HG03095 (cell line): ENCODE measurements at regions not wholly inside any gene's neighbourhood (a gene's known extent, or its start where the extent isn't known, plus 50 kb on each side); places are given as distances from the start of the nearest gene placed in this dataset.

Source experiments
- ATAC-seq: cut with Tn5 transposase; IDR thresholded peaks from one replicate; pipeline ENCODE4 v1.9.1; 2021; ENCODE audit warnings: moderate library complexity; ENCODE audit not compliant: unreplicated experiment

DNA sequence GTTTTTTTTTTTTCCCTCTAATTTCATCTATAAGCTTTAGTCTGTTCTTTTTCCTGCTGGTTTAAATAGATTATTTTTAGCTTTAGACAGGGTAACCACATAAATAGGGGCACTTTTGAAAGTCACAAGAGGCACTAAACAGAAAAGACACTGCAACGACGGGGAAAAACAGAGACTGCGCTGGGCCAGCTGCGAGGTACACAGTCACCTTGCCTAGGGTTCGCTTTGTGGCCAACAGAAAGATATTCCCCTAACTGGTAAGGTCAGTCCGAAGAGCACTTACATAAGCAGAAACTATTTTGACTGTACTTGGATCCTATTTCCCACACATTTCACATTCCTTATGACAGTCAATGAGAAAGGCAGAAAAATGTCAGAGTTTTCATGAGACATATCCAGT lies 175.6 kb upstream of the PHF14 start:
- ATAC-seq, result no peak

DNA sequence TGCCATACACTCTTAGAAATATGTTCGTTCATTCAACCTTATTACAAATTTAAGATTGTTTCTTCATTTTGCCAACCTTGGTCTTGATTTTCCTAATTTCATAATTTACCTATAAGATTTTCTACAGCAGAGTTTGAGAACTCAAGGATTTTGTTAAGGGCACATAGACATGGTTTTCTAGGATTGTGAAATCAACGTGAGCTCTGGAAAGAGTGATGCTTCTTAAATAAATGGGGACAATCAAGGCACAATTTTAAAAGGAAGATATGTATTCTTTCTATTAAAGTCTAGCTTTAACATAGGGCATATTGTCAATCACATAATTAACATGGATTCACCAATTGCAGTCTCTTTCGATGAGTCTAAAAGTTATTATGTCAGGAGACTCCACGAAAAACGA lies 174.2 kb upstream of the PHF14 start:
- ATAC-seq, result no peak

DNA sequence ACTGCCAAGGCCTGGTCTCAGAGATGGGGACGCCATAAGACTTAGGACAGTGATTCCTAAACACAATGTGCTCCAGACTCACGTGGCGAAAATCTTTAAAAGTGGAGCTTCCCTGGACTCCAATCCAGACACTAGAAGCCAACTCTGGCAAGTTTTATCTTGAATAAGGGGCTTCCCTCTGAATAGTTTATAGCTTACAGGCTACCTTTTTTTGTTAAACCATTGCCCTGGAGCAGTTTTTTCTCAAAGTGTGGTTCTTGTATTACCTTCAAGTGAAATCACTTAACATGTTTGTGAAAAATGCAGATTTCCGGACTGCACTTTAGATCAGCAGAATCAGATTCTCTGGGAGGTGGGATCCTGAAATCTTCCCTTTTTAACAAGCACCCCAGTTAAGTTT lies 171.7 kb upstream of the PHF14 start:
- no peak for ATAC-seq

DNA sequence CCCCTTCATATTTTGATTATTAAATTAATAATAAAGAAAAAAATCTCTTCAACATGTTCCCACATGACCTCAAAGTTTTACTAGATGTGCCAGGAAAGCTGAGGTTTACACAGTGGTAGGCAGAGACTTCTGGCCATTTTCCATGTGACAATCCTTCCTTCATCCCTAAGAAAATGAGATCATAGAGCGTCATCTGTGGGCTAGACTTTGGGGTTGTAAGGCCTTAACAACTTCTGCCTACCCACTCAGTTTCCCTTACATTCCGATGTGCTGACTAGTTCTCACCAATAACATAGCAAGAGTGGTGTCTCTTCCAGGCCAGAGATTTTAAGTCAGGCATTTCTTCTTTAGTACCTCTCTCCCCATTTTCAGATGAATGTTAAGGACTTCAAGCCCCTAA lies 171.1 kb upstream of the PHF14 start:
- no peak for ATAC-seq

DNA sequence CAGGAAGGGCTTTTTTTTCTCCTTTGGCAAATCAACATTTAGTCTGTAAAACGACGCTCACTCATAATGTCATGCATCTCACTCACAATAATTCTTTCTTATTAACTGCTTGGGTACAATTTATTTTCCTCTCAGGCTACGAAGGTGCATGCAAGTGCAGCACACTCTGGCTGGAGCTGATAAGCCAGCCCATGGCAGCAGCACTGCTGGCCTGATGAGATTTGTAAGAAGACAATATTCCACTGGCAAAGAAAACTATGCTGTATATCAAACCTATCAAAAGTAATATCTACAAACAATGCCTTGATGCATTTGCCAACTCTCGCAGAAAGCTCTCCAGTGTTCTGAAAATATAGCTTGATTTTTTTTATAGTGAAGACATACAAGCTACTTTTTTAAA lies 170.0 kb upstream of the PHF14 start:
- no peak for ATAC-seq

DNA sequence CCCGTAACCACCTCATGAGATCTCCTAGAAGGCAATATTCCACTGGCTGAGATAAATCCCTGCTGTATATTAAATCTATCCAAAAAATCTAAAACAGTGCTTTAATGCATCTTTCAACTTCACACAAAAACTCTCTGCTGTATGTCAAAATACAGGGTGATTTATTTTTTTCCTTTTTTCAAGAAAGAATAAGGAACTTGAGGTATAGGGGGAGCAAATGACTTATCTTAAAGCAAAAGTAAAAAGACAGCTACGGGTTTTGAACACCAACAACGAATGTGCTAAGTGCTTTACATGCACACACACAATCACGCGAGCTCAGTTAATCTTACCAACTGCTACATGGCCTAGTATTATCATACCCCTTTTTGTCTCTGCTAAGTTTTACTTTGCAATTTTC lies 168.9 kb upstream of the PHF14 start:
- ATAC-seq, result no peak

DNA sequence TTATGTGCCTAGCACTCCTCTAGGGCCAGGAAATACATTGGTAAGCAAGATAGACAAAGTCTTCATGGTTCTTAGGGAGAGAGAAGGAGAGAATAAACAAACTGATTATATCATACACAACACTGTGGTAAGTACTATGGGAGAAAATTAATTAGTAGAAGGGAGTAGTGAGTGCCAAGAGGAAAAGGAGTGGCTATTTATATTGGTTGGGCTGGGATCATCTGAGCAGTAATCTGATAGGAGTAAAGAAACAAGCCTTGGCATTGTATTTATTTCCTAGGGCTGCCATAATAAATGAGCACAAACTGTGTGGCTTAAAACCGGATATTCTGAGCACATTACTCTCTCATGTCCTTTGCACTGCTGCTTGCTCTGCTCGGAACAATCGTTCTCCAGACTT lies 158.1 kb upstream of the PHF14 start:
- ATAC-seq, result no peak

DNA sequence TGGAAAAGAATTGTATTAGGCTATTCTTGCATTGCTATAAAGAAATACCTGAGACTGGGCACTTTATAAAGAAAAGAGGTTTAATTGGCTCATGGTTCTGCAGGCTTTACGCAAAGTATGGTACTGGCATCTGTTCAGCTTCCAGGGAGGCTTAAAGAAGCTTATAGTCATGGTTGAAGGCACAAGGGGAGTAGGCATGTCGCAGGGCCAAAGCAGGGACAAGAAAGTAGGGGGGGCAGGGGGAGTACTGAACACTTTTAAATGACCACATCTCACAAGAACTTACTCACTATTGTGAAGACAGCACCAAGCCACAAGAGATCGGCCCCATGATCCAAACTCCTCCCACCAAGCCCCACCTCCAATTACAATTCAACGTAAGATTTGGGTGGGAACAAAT lies 152.5 kb upstream of the PHF14 start:
- ATAC-seq, result no peak

DNA sequence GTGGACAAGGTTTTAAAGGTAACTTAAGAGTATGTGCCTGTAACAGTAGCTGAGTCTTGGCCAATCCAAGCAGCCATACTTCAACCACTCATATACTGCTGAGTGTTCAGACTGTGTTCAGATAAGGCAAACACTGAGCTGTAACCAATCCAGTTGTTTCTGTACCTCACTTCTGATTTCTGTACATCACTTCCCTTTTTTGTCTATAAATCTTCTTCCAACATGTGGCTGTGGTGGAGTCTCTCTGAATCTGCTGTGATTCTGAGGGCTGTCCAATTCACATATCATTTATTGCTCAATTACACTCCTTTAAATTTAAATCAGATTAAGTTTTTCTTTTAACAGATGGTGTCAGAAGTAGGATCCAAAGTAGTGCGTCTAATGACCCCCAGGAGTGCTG lies 149.5 kb upstream of the PHF14 start:
- ATAC-seq, result no peak

DNA sequence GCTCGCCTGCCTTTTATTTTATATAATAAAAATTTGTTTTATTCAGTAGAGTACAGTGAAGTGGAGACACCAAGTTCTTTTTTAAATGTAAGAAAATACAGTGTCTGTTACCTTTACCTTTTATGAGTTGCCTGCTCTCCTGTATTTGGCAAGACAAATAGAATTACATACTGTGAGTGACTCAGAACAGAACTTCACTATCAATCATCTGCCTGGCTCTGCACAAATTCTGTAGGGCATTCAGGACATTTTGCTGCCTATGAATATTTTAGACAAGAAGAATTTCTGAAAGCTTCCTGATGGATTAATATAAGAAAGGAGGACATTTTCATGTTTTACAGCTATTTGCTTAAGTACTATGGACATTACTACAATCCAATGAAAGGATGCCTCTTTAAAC lies 135.4 kb upstream of the PHF14 start:
- ATAC-seq, result no peak

DNA sequence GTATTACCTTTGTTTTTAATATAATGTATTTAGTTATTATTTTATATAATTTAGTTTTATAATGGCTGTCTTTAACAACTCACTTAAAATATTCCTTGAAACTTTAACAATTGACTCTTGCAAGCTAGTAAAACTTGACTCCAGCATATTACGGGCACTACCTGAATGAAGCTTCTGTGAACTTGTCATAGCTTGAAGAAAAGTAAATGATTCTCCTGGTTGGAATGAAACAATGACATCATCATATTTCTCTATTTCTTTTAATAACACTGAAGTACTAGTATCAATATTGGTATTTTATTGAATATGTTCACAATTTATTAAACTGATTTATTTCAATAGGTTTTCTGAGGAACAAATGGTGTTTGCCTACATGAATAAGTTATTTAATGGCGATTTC lies 128.4 kb upstream of the PHF14 start:
- ATAC-seq, result no peak

DNA sequence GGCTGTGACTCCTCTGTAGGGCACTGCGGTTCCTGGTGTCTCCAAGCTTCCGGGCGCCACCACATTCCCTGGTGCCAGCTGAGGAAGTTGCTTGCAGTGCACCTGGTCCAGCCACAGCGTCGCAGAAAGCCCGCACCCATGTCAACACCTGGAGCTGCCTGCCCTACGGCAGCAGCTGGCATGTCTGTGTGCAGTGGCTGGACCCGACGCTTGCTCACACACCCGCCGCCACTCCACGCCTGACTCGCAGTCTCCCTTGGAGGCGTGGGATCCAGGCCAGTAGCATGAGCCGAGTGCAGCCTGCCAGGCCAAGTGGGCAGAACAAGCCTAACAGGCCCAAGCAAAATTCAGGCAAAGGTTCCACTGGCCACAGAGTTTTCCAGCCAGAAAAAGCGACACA lies 118.1 kb upstream of the PHF14 start:
- ATAC-seq, result no peak

DNA sequence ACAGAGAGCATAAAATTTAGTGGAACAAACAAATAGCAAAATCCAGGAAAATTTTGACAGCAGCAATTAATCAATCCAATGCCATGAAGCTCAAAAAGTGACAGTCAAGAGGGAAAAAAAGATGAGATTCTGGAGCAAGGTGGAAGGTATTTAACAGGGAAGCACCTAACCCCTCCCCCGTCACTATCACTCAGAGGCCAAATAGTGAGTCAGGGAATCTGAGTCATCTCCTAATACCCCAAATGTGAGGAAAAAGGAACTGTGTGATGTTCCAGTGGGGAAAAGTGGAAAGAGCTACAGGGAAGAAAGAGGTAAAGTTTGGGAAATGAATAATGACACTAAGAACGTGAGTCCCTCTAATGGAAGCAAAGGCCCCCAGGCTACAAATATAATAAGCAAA lies 113.2 kb upstream of the PHF14 start:
- no peak for ATAC-seq

DNA sequence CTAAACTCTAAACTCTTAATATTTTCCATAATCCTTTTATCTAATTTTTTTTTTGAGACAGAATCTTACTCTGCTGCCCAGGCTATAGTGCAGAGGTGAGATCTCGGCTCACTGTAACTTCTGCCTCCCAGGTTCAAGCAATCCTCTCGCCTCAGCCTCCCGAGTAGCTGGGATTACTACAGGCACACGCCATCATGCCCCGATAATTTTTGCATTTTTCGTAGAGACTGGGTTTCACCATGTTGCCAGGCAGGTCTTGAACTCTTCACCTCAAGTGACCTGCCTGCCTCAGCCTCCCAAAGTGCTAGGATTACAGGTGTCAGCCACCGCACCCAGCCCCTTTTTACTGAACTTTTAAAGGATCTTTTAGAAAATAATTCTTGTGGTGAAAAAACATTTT lies 110.2 kb upstream of the PHF14 start:
- no peak for ATAC-seq

DNA sequence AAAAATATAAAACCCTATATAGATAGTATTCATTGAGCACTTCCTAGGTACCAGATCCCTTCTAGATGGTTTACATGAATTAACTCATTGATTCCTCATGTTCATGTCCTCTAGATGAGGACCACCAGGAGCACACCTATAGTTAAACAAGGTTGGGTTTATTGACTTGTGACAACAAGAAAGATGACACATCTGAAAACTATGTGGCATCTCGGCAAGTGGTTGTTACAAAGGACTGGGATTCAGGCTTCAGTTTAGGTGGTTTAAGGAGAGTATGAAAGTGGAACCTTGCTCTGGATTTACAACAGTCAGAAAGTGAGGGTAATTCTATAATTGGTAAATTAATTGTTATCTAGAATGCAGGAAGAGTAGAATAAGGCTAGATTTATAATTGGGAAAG lies 99.0 kb upstream of the PHF14 start:
- no peak for ATAC-seq

DNA sequence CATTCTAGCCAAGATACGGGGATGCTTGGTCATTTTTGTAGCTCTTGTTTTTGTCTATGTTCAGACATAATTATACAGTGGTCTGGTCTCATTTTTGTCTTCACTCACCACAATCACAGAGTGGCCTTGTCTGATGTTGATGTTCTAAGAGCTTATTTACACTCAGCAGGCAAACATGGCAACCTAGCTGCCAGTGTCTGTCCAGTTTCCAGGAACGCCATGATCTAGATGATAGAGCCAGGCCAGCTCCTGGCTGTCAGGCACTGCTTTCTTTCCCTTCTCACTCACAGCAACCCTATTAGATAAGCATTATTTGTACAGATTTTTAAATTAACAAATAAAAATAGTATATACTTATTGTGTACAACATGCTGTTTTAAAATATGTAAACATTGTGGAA lies 98.6 kb upstream of the PHF14 start:
- ATAC-seq, result no peak

DNA sequence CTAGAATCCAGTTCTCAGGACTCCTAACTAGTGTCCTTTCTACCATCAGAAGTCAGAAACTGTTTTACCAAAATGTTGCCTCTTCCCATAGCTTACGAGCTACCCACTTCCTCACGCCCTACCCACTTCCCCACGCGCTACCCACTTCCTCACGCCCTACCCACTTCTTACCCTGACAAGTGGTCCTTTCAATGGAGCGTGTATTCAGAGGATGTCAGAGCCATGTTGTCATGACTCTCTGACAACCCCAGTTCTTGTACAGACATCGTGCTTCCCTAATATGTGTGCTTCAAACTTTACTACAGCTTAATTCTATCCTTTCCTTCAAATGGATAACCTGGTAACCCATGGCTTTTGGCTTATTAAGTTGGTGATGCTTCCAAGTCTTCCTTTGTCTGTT lies 84.8 kb upstream of the PHF14 start:
- no peak for ATAC-seq

DNA sequence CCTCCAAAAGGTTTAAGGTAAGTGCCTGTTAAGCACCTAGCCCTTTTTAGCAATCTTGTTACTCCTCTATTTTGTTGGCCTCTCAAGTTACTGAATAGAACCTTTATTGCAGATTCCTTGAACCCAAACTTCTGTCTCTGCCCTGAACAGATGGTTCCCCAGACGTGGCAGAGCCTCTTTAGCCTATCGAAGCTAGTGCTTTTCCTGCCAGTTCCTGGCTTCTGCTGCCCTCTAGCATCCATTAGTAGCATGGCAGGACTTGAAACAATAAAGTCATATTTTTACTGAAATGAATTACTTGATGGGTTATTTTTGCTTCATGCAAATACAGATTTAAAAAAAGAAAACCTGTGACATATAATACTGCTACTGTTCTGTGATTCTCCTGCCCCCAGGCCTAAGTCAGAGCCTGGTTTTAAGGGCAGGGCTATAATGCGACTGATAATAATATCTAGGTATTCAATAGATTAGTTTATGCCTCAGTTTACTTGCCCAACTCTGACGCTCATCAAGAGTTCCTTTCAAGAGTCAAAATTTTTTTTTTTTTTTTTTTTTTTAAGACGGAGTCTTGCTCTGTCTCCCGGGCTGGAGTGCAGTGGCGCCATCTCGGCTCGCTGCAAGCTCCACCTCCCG lies 84.3 kb upstream of the PHF14 start:
- ATAC-seq, result peak; percentile 97

DNA sequence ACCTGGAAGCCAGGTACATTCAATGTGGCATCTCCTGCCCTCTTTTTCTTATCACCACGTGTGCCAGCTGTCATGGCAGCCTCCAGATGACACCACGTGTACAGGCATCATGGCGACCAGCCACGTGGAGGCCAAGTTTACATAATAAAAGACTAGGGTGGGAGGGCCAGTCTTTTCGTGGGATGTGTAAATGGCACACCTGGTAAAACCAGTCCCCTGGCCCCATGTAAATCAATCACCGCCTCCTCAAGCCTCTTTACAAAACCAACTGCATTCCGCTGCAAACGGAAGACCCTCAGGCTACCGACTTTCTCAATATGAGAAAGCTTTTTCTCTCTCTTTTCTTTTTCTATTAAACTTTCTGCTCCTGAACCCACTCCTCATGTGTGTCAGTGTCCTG lies 65.1 kb upstream of the PHF14 start:
- no peak for ATAC-seq

DNA sequence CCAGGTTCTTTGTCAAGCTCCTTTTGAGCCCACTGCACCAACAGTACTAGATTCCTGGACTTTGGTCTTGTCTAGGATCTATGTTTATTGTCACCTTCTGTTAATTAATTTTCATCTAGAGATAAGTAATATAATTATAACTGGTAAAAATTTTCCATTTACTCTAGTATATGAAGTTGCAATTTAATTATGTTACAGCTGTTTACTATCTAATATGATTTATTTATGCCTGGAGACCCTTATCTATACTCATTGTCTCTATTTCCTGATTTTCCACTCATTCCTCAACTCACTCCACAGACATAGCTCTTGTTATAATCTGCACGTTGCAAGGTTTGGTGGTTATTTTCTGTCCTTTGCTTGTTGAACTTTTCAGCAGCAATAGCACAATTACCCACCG lies 63.2 kb upstream of the PHF14 start:
- ATAC-seq, result no peak

DNA sequence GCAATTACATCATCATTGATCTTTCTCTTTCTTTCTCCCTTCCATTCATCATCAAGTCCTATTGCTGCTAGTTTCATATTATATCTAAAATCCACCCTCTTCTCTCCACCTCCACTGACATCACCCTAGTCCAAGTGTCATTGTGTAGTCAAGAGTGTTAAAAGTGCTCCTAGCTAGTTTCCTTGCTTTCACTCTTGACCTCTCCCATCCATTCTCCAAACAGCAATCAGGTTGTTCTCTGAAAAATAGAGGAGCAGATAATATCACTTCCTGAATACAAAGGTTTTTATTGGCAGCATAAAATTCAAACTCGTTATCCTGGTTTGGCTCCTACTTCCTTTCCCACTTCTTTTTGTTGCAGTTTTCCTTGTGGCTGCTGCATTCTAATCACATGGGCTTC lies 61.6 kb upstream of the PHF14 start:
- no peak for ATAC-seq

DNA sequence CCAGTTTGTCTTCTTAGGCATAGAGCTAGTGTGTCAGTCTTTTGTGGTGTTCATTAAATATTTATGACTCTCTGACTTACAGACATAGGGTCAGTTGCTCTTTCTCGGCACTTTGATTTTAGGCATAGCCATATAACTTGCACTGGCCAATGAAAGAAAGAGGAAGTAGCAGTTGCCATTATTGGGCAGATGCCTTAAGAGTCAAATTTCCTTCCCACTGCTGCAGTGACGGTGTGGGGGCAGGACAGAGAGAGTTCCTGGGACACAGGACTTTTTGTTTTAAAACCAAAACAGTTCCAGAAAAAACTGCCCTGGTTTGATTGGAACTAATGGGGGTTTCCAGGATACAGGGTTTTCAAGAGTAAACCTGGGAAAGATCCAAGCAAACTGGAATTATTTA lies 60.2 kb upstream of the PHF14 start:
- no peak for ATAC-seq

DNA sequence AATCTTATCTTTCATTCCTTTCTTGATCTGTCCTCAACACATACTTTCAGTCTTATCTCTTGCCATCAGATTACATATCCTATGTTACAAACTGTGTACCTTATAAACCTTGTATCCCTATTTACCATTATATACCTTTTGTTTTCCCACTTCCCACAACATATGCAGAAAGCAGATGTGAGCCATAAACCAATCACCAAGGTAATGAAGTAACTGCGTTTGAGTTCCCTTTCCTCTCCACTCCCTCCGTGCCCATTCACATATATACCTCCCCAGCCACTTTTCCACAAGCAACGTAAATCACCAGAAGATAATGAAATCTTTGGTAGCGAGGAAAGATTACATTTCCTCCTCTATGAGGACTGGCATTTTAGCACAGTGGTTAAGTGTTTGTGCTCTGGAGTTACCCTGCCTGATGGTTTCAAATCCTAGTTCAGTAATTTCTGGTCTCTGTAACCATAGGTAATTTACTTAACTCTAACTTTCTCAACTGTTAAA lies 55.5 kb upstream of the PHF14 start:
- ATAC-seq, result no peak

DNA sequence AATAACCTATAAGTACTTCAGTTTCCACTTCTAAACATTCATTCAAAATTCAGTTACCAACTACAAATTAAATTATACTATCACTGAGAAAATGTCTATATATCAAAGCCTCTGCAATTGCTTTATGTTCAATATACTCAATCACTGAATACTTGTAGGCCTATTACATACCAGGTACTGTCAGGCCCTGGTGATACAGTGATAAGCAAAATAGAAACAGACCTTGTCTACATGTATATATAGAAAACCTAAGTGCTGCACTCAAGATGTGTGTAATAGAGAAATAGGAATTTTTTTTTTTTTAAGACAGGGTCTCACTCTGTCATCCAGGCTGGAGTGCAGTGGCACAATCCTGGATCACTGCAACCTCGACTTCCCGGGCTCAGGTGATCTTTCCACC lies 53.7 kb upstream of the PHF14 start:
- no peak for ATAC-seq
